Fibroblast of lung (primary cell): ENCODE measurements at regions not wholly inside any gene's neighbourhood (a gene's known extent, or its start where the extent isn't known, plus 50 kb on each side); places are given as distances from the start of the nearest gene placed in this dataset.

Experiments
- DNase-seq, 2 donors: peaks; one replicate each; pipeline versions ENCODE4 v3.0.0 to v3.0.0-alpha.2; 2010; ENCODE audit warnings: low read depth in 2 of 2
- H2AFZ ChIP-seq: 2 replicates; pipeline ENCODE4 v1.5.1; 2012; ENCODE audit warnings: low read length, control low read depth, inconsistent platforms
- H3K27ac ChIP-seq: 2 replicates; pipeline ENCODE4 v1.5.1; 2011; ENCODE audit warnings: low read length, control low read depth; ENCODE audit not compliant: insufficient read depth
- H3K27me3 ChIP-seq: 2 replicates; pipeline ENCODE4 v1.5.1; 2011; ENCODE audit warnings: mild to moderate bottlenecking, low read length; ENCODE audit not compliant: control insufficient read depth, insufficient read depth
- H3K36me3 ChIP-seq: 2 replicates; pipeline ENCODE4 v1.5.1; 2011; ENCODE audit warnings: low read length; ENCODE audit not compliant: control insufficient read depth, insufficient read depth
- H3K4me1 ChIP-seq: 2 replicates; pipeline ENCODE4 v1.5.1; 2011; ENCODE audit warnings: low read length; ENCODE audit not compliant: control insufficient read depth, insufficient read depth; ENCODE audit errors: extremely low read depth
- H3K4me2 ChIP-seq: 2 replicates; pipeline ENCODE4 v1.5.1; 2011; ENCODE audit warnings: low read length, control low read depth; ENCODE audit not compliant: insufficient read depth; ENCODE audit errors: extremely low read depth
- H3K4me3 ChIP-seq, 4 experiments: fragments of 200-600 bp in 1 of 4; sonication (generic) in 1 of 4; replicated peaks in 1 of 4; 2 replicates each; pipeline ENCODE4 v1.5.1; 2011 to 2016; ENCODE audit warnings: low read length in 4 of 4, low read depth in 3 of 4, mild to moderate bottlenecking in 3 of 4, control low read depth in 2 of 4, inconsistent platforms in 1 of 4, mixed read lengths in 1 of 4; ENCODE audit not compliant: insufficient read depth in 1 of 4; ENCODE audit errors: control extremely low read depth in 1 of 4
- H3K79me2 ChIP-seq: 2 replicates; pipeline ENCODE4 v1.5.1; 2012; ENCODE audit warnings: mild to moderate bottlenecking, low read length, inconsistent platforms; ENCODE audit not compliant: control insufficient read depth, insufficient read depth
- H3K9ac ChIP-seq: 2 replicates; pipeline ENCODE4 v1.5.1; 2011; ENCODE audit warnings: mild to moderate bottlenecking, low read length, control low read depth; ENCODE audit not compliant: insufficient read depth
- H3K9me3 ChIP-seq: 2 replicates; pipeline ENCODE4 v1.5.1; 2012; ENCODE audit warnings: low read depth, low read length; ENCODE audit not compliant: control insufficient read depth, insufficient read depth
- H4K20me1 ChIP-seq: 2 replicates; pipeline ENCODE4 v1.5.1; 2011; ENCODE audit warnings: low read length; ENCODE audit not compliant: control insufficient read depth, insufficient read depth; ENCODE audit errors: extremely low read depth
- EZH2 ChIP-seq: IDR thresholded peaks from 2 replicates; pipeline ENCODE4 v1.5.1; 2012; ENCODE audit warnings: low read length, control low read depth, mild to moderate bottlenecking; ENCODE audit errors: missing control alignments
- TF ChIP-seq, protein P1 (sequence below), 2 donors: IDR thresholded peaks in 1 of 2; conservative IDR thresholded peaks in 1 of 2; 1 replicate in 1 of 2; 2 replicates in 1 of 2; pipeline ENCODE4 v1.5.1; 2011 to 2012; ENCODE audit warnings: low read length in 2 of 2, control low read depth in 1 of 2, inconsistent platforms in 1 of 2, low read depth in 1 of 2, mild to moderate bottlenecking in 1 of 2

DNA sequence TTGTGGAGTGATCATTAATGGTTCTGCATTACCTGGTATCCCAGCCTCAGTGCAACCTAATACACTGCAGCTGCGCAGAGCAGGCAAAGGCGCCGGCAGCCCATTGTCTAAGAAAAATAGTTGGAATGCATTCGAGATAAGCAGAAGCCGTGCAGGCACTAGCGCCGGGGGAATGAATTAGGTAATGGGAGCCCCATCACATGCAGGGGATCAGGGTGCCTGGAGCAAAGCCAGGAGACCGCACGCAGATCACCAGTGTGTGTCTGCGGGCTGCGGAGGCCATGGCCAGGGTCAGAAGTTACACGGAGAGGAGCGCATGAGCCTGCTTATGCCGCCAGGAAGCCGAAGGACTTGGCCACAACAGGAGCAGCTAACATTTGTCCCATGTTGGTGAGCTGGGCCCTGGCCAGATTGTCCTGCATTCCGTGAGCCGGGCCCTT is 156.8 kb downstream of the DLL1 start:
- TF ChIP-seq, protein P1, sequence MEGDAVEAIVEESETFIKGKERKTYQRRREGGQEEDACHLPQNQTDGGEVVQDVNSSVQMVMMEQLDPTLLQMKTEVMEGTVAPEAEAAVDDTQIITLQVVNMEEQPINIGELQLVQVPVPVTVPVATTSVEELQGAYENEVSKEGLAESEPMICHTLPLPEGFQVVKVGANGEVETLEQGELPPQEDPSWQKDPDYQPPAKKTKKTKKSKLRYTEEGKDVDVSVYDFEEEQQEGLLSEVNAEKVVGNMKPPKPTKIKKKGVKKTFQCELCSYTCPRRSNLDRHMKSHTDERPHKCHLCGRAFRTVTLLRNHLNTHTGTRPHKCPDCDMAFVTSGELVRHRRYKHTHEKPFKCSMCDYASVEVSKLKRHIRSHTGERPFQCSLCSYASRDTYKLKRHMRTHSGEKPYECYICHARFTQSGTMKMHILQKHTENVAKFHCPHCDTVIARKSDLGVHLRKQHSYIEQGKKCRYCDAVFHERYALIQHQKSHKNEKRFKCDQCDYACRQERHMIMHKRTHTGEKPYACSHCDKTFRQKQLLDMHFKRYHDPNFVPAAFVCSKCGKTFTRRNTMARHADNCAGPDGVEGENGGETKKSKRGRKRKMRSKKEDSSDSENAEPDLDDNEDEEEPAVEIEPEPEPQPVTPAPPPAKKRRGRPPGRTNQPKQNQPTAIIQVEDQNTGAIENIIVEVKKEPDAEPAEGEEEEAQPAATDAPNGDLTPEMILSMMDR (conservative IDR thresholded peaks at IDR 0.05 in 1 of 2, IDR thresholded peaks at IDR 0.05 in 1 of 2; ENCODE audit: low read depth in 1 of 2, low read length in 2 of 2): no peak
- TF ChIP-seq EZH2: no peak
- Histone ChIP-seq H3K9me3 (no peaks in the 10 kb centered on the region), H3K4me3 (no peak overlapping the region), H4K20me1 (no peaks in the 10 kb centered on the region), H3K36me3 (no peaks in the 10 kb centered on the region), H3K4me1 (no peaks in the 10 kb centered on the region), H2AFZ (no peak overlapping the region), H3K9ac (no peak overlapping the region), H3K27ac (no peak overlapping the region), H3K79me2 (no peaks in the 10 kb centered on the region), H3K27me3 (no peaks in the 10 kb centered on the region), H3K4me2 (no peak overlapping the region)
- no peak for DNase-seq

DNA sequence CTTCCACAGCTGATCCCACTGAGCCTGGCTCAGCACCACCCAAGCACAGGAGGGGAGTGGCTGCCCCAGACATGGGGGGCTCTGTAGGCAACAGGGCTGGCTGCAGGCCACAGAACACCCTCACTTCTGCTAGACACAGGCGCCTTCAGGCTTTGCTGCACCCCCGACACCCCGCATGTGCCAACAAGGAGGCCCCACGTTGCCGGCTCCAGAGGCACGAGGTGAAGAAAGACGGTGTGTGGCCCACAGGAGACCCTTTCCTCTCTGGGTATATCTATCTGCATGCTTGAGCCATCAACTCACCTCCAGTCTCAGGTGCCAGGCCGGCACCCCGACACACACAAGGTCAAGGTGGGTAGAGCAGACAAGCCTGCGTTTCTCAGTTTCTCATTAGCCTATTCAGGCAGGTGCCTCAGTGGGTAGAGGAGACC is 158.3 kb downstream of the DLL1 start:
- no peaks in the 10 kb centered on the region for H3K79me2 ChIP-seq
- no peak for DNase-seq
- TF ChIP-seq, protein P1 (conservative IDR thresholded peaks at IDR 0.05 in 1 of 2, IDR thresholded peaks at IDR 0.05 in 1 of 2; ENCODE audit: low read depth in 1 of 2, low read length in 2 of 2): no peak
- TF ChIP-seq EZH2: no peak
- H2AFZ ChIP-seq: no peak overlapping the region
- H3K27me3 ChIP-seq: no peaks in the 10 kb centered on the region
- no peaks in the 10 kb centered on the region for H3K9me3 ChIP-seq
- no peak overlapping the region for H3K27ac ChIP-seq
- no peaks in the 10 kb centered on the region for H4K20me1 ChIP-seq
- no peaks in the 10 kb centered on the region for H3K4me1 ChIP-seq
- no peaks in the 10 kb centered on the region for H3K36me3 ChIP-seq
- no peak overlapping the region for H3K9ac ChIP-seq
- no peak overlapping the region for H3K4me2 ChIP-seq
- H3K4me3 ChIP-seq: no peak overlapping the region

GRCh38 chr6:170132011-170132521 is 158.8 kb downstream of the DLL1 start:
- no peaks in the 10 kb centered on the region for H3K9me3 ChIP-seq
- no peak overlapping the region for H3K27ac ChIP-seq
- no peaks in the 10 kb centered on the region for H3K79me2 ChIP-seq
- no peak overlapping the region for H3K4me2 ChIP-seq
- H2AFZ ChIP-seq: no peak overlapping the region
- no peaks in the 10 kb centered on the region for H3K36me3 ChIP-seq
- H3K9ac ChIP-seq: no peak overlapping the region
- no peak for DNase-seq
- H3K27me3 ChIP-seq: no peaks in the 10 kb centered on the region
- TF ChIP-seq EZH2: no peak
- TF ChIP-seq, protein P1 (conservative IDR thresholded peaks at IDR 0.05 in 1 of 2, IDR thresholded peaks at IDR 0.05 in 1 of 2; ENCODE audit: low read depth in 1 of 2, low read length in 2 of 2): no peak
- H4K20me1 ChIP-seq: no peaks in the 10 kb centered on the region
- H3K4me3 ChIP-seq: no peak overlapping the region
- H3K4me1 ChIP-seq: no peaks in the 10 kb centered on the region
